ENCODE measurements at regions not wholly inside any gene's neighbourhood (a gene's known extent, or its start where the extent isn't known, plus 50 kb on each side); places are given as distances from the start of the nearest gene placed in this dataset.

DNA sequence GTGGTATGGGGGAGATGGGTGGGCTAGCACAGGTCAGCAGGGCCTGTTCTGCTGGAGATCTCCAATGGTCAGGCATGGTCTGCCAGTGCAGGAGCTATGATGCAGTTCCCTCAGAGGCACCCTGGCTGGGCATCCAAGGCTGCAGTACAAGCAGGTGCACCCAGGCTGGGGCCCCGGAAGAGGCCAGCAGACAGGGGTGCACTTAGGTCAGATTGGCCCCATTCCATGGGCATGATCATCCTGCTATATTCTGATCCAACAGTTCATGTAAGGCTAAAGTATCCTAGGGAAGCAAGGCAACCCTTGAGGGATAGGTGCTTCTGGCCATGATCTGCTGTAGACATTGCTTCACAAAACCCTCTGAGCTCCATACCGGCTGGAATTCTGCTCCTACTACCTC is 53.5 kb downstream of the STRIT1 start:
- H3K4me3 ChIP-seq (ENCODE audit: control insufficient read depth in 1 of 7, extremely low read depth in 1 of 7, insufficient read depth in 4 of 7, low read depth in 2 of 7, low read length in 6 of 7): no peak overlapping the region
- 100% methylated on average over 2 of the region's 2 CpGs for WGBS (ENCODE audit: insufficient coverage)
- DNase-seq: no peak
- no peak overlapping the region for H3K27ac ChIP-seq (ENCODE audit: insufficient read depth in 1 of 2, low read depth in 1 of 2, low read length in 2 of 2, poor library complexity in 1 of 2, severe bottlenecking in 2 of 2)
- no peaks in the 10 kb centered on the region for H3K36me3 ChIP-seq (ENCODE audit: control insufficient read depth in 4 of 4, insufficient read depth in 4 of 4, low read length in 3 of 4)
- H3K9me3 ChIP-seq (ENCODE audit: control extremely low read depth in 1 of 5, control insufficient read depth in 4 of 5, insufficient read depth in 2 of 5, low read depth in 1 of 5, low read length in 4 of 5): no peaks in the 10 kb centered on the region
- ChIA-PET POLR2A (no interaction called here), CTCF (no interaction called here)
- H3K27me3 ChIP-seq (replicated peaks in 2 of 5; ENCODE audit: control insufficient read depth in 4 of 5, insufficient read depth in 5 of 5, low read length in 4 of 5): no peaks in the 10 kb centered on the region
- H3K4me1 ChIP-seq (ENCODE audit: control extremely low read depth in 1 of 4, control insufficient read depth in 4 of 4, insufficient read depth in 4 of 4, low read length in 3 of 4): no peaks in the 10 kb centered on the region

GRCh38 chr3:155238845-155239244 is 54.6 kb downstream of the STRIT1 start:
- DNase-seq: no peak
- Histone ChIP-seq H3K4me3 (ENCODE audit: control insufficient read depth in 1 of 7, extremely low read depth in 1 of 7, insufficient read depth in 4 of 7, low read depth in 2 of 7, low read length in 6 of 7) (no peak overlapping the region), H3K4me1 (ENCODE audit: control extremely low read depth in 1 of 4, control insufficient read depth in 4 of 4, insufficient read depth in 4 of 4, low read length in 3 of 4) (no peaks in the 10 kb centered on the region), H3K27me3 (replicated peaks in 2 of 5; ENCODE audit: control insufficient read depth in 4 of 5, insufficient read depth in 5 of 5, low read length in 4 of 5) (no peaks in the 10 kb centered on the region), H3K27ac (ENCODE audit: insufficient read depth in 1 of 2, low read depth in 1 of 2, low read length in 2 of 2, poor library complexity in 1 of 2, severe bottlenecking in 2 of 2) (no peak overlapping the region), H3K9me3 (ENCODE audit: control extremely low read depth in 1 of 5, control insufficient read depth in 4 of 5, insufficient read depth in 2 of 5, low read depth in 1 of 5, low read length in 4 of 5) (no peaks in the 10 kb centered on the region), H3K36me3 (ENCODE audit: control insufficient read depth in 4 of 4, insufficient read depth in 4 of 4, low read length in 3 of 4) (no peaks in the 10 kb centered on the region)
- CTCF ChIA-PET: no interaction called here
- WGBS (ENCODE audit: insufficient coverage): 100% methylated on average over 1 of the region's 2 CpGs
- POLR2A ChIA-PET: interaction anchor here (0.6 kb wide), 1 partner anchor 310 kb away, joined by 3 read pairs; no protein-coding TSS in a partner anchor

DNA sequence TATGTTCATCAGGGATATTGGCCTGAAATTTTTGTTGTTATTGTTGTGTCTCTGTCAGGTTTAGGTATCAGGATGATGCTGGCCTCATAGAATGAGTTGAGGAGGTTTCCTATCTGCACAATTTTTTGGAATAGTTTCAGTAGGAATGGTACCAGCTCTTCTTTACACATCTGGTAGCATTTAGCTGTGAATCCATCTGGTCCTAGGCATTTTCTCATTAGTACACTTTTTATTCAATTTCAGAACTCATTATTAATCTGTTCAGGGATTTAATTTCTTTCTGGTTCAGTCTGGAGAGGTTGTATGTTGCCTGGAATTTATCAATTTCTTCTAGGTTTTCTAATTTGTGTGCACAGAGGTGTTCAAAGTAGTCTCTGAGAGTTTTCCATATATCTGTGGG is 57.0 kb downstream of the STRIT1 start:
- no peak for DNase-seq
- POLR2A ChIA-PET: interaction anchor here (0.9 kb wide), 1 partner anchor 8 kb away, joined by 3 read pairs; no protein-coding TSS in a partner anchor
- H3K36me3 ChIP-seq (ENCODE audit: control insufficient read depth in 4 of 4, insufficient read depth in 4 of 4, low read length in 3 of 4): no peaks in the 10 kb centered on the region
- H3K27ac ChIP-seq (ENCODE audit: insufficient read depth in 1 of 2, low read depth in 1 of 2, low read length in 2 of 2, poor library complexity in 1 of 2, severe bottlenecking in 2 of 2): no peak overlapping the region
- no peaks in the 10 kb centered on the region for H3K27me3 ChIP-seq (replicated peaks in 2 of 5; ENCODE audit: control insufficient read depth in 4 of 5, insufficient read depth in 5 of 5, low read length in 4 of 5)
- CTCF ChIA-PET: no interaction called here
- H3K9me3 ChIP-seq (ENCODE audit: control extremely low read depth in 1 of 5, control insufficient read depth in 4 of 5, insufficient read depth in 2 of 5, low read depth in 1 of 5, low read length in 4 of 5): no peaks in the 10 kb centered on the region
- no peaks in the 10 kb centered on the region for H3K4me1 ChIP-seq (ENCODE audit: control extremely low read depth in 1 of 4, control insufficient read depth in 4 of 4, insufficient read depth in 4 of 4, low read length in 3 of 4)
- no peak overlapping the region for H3K4me3 ChIP-seq (ENCODE audit: control insufficient read depth in 1 of 7, extremely low read depth in 1 of 7, insufficient read depth in 4 of 7, low read depth in 2 of 7, low read length in 6 of 7)

Measured in common myeloid progenitor, CD34-positive (primary cell).